SU-DHL-6 (cell line): ENCODE measurements at regions not wholly inside any gene's neighbourhood (a gene's known extent, or its start where the extent isn't known, plus 50 kb on each side); places are given as distances from the start of the nearest gene placed in this dataset.
"Not testable (repeated sequence)": the region's sequence is repeated elsewhere in the genome, so short reads cannot be mapped to it uniquely, and the experiment has no call there.

ENCODE experiments used
- H2AFZ ChIP-seq: fragments of 200-600 bp; sonication (generic); 2 replicates; pipeline ENCODE4 v1.6.1; 2014; ENCODE audit warnings: low read depth, mild to moderate bottlenecking, moderate library complexity, mixed read lengths, antibody characterized with exemption, low read length; ENCODE audit not compliant: severe bottlenecking
- H3F3A ChIP-seq: fragments of 200-600 bp; shearing (Covaris generic); 2 replicates; pipeline ENCODE4 v1.6.0; 2016; ENCODE audit warnings: antibody characterized with exemption, mild to moderate bottlenecking; ENCODE audit not compliant: insufficient read depth
- H3K27ac ChIP-seq: fragments of 200-600 bp; sonication (generic); 2 replicates; pipeline ENCODE4 v1.5.1; 2016; ENCODE audit warnings: low read depth, mild to moderate bottlenecking, low read length, moderate library complexity, mixed read lengths
- H3K27me3 ChIP-seq: fragments of 200-600 bp; sonication (generic), shearing (Covaris generic); 2 replicates; pipeline ENCODE4 v1.6.0; 2014; ENCODE audit warnings: mild to moderate bottlenecking, low read length
- H3K36me3 ChIP-seq: fragments of 200-600 bp; sonication (generic); 2 replicates; pipeline ENCODE4 v1.6.1; 2014; ENCODE audit warnings: mild to moderate bottlenecking, low read length, mixed read lengths
- H3K4me2 ChIP-seq: fragments of 300-600, 200-600 bp; shearing (Covaris generic), sonication (generic); 2 replicates; pipeline ENCODE4 v1.6.0; 2014; ENCODE audit warnings: low read length, low read depth, mild to moderate bottlenecking; ENCODE audit not compliant: poor library complexity, severe bottlenecking
- H3K4me3 ChIP-seq: fragments of 200-600 bp; sonication (generic); 2 replicates; pipeline ENCODE4 v1.5.1; 2014; ENCODE audit warnings: antibody characterized with exemption, low read length, mild to moderate bottlenecking, mixed read lengths; ENCODE audit not compliant: insufficient read depth, poor library complexity, severe bottlenecking
- H3K79me2 ChIP-seq: fragments of 200-600 bp; sonication (generic); 2 replicates; pipeline ENCODE4 v1.6.1; 2014; ENCODE audit warnings: mild to moderate bottlenecking, low read length, moderate library complexity; ENCODE audit not compliant: insufficient read depth
- H3K9ac ChIP-seq: fragments of 200-600 bp; sonication (generic); 2 replicates; pipeline ENCODE4 v1.7.0; 2014; ENCODE audit warnings: mild to moderate bottlenecking, low read length
- H3K9me2 ChIP-seq: fragments of 200-600 bp; sonication (generic); replicated peaks from 2 replicates; pipeline ENCODE4 v1.6.1; 2014; ENCODE audit warnings: low read length; ENCODE audit not compliant: insufficient read depth
- H3K9me3 ChIP-seq: fragments of 200-600 bp; sonication (generic); 2 replicates; pipeline ENCODE4 v1.6.1; 2014; ENCODE audit warnings: low read length, mixed read lengths; ENCODE audit not compliant: insufficient read depth
- H4K20me1 ChIP-seq: fragments of 200-600 bp; sonication (generic); 2 replicates; pipeline ENCODE4 v1.6.1; 2014; ENCODE audit warnings: low read depth, mild to moderate bottlenecking, antibody characterized with exemption, low read length, moderate library complexity, mixed read lengths

DNA sequence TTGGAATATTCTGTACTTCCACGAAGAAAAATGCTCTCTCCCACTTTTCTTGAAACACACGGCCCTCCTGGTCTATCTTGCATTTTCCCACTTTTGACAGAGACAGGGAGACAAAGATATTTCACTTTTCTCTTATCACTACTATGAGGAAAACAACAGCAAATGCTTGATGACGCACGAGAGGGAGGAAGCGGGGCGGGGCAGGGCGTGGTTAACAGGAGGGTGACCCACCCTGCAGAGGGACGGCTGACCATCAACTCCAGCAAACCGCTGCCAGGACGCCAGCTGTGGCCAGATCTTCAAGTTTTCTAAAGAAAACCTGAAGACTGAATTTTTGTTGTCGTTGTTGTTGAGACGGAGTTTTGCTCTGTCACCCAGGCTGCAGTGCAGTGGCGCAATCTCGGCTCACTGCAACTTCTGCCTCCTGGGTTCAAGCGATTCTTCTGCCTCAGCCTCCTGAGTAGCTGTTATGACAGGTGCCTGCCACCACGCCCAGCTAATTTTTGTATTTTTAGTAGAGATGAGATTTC, 63.8 kb downstream of the NSUN5 start:
- H3K36me3 ChIP-seq, H3K9ac ChIP-seq, H2AFZ ChIP-seq, H3K4me2 ChIP-seq, H3K4me3 ChIP-seq, H3K9me2 ChIP-seq, H3F3A ChIP-seq, H3K79me2 ChIP-seq, H3K27me3 ChIP-seq, H4K20me1 ChIP-seq, H3K9me3 ChIP-seq, H3K27ac ChIP-seq: not testable (repeated sequence)

- H3K4me3 ChIP-seq: not testable (repeated sequence)
Observed at GRCh38 chr7:73234994-73235717, 73.5 kb downstream of the NSUN5 start.

GRCh38 chr7:73225745-73226144, 82.9 kb downstream of the NSUN5 start:
- not testable (repeated sequence) for H3K4me3 ChIP-seq, H3K27ac ChIP-seq, H4K20me1 ChIP-seq, H2AFZ ChIP-seq, H3F3A ChIP-seq, H3K27me3 ChIP-seq, H3K79me2 ChIP-seq, H3K36me3 ChIP-seq, H3K9me2 ChIP-seq, H3K4me2 ChIP-seq, H3K9ac ChIP-seq, H3K9me3 ChIP-seq

More at GRCh38 chr7:73234994-73235717, 73.5 kb downstream of the NSUN5 start:
- not testable (repeated sequence) for H3K9me3 ChIP-seq, H3K27me3 ChIP-seq, H2AFZ ChIP-seq, H3K36me3 ChIP-seq, H3K9me2 ChIP-seq, H3F3A ChIP-seq, H4K20me1 ChIP-seq, H3K79me2 ChIP-seq, H3K9ac ChIP-seq, H3K27ac ChIP-seq
- peak overlapping the region; percentile 29 for H3K4me2 ChIP-seq

DNA sequence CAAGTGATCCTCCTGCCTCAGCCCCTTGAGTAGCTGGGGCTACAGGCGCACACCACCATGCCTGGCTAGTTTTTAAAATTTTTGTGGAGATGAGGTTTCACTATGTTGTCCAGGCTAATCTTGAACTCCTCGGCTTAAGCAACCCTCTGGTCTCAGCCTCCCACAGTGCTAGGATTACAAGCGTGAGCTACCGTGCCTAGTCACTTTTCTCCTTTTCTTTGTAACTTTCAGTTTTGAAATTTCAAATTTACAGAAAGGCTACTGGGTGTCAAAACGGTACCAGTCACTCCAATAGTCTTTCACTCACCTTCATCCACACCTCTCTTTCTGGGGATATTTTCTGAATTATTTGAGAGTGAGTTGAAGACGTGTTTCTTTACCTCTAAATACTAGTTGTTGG, 86.9 kb downstream of the NSUN5 start:
- H2AFZ ChIP-seq, H3K4me2 ChIP-seq, H3K9me2 ChIP-seq, H3K9me3 ChIP-seq, H3K27me3 ChIP-seq, H3K79me2 ChIP-seq, H3K9ac ChIP-seq, H3K4me3 ChIP-seq, H3K27ac ChIP-seq, H3F3A ChIP-seq, H3K36me3 ChIP-seq, H4K20me1 ChIP-seq: not testable (repeated sequence)

DNA sequence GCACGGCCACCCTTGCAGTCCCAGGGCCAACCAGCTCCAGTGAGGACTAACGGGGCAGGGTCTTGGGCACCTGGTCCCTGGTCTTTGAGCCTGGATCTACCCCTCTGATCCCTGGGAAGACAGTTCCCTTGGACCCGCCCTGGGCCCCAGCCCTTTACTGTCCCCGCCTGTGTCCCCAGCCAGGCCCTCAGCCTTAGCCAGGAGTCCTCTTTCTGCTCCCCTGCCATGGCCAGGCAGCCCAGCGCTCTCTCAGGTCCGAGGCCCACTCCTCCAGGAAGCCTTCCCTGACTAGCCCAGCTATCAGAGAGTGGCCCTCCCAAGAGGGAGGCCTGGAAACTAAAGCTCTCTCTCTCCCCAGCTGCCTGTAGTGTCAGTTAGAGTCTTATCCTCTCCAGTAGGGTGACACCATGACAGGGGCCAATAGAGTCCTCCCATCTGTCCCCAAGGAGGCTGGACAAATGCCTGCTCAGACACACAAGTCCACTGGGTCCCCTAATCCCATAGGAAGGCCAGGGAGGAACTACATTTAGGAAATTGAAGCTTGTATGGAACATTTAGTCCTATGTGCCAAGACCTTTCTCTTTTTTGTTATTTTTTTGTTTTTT, 87.8 kb downstream of the NSUN5 start:
- H3K4me2 ChIP-seq, H4K20me1 ChIP-seq, H3K79me2 ChIP-seq, H3K27ac ChIP-seq, H3K4me3 ChIP-seq, H3K9me2 ChIP-seq, H3K36me3 ChIP-seq, H3K9me3 ChIP-seq, H3F3A ChIP-seq, H3K27me3 ChIP-seq, H3K9ac ChIP-seq, H2AFZ ChIP-seq: not testable (repeated sequence)

DNA sequence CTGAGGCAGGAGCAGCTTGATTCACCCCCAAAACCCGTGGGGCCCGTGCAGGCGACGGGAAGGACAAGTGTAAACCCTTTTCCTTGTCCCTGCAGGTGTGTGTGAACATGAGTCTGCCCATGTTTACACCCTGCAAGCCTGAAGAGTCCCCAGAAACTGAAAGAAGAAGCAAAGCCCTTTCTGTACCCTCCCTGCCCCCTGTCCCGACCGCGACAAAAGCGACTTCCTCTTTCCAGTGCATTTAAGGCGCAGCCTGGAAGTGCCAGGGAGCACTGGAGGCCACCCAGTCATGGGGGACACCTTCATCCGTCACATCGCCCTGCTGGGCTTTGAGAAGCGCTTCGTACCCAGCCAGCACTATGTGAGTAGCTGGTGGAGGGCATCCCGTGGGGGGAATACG, 88.3 kb downstream of the NSUN5 start:
- not testable (repeated sequence) for H3K4me2 ChIP-seq, H3K36me3 ChIP-seq, H3F3A ChIP-seq, H2AFZ ChIP-seq, H3K9ac ChIP-seq, H3K4me3 ChIP-seq, H4K20me1 ChIP-seq, H3K9me3 ChIP-seq, H3K79me2 ChIP-seq, H3K27me3 ChIP-seq, H3K9me2 ChIP-seq, H3K27ac ChIP-seq

- H3K27me3 ChIP-seq: not testable (repeated sequence)
Observed at GRCh38 chr7:73218802-73219201, 89.8 kb downstream of the NSUN5 start.

DNA sequence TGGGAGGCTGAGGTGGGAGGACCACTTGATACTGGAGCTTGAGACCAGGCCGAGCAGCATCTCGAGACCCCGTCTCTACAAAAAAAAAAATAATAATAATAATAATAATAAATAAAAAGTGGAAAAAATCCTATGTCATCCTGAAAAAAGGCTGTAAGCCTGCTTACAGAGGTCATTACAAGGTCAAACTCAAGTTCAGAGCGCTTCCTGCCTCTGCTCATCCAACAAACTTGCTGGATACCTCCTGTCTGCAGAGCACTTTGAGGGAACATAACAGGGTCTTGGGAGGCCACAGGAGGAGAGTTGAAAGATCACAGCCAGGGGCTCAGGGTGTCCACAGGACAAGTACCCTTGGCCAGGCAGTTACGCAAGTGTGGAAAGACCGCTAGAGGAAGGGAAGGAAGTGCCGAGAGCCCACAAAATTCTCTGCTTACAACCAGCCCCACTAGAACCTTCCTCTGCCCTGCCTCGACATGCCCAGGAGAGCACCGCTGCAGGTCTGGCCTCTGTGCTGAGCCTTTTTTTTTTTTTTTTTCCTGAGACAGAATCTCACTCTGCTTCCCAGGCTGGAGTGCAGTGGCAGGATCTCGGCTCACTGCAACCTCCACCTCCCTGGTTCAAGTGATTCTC, 92.5 kb downstream of the NSUN5 start:
- not testable (repeated sequence) for H3K36me3 ChIP-seq, H3K27me3 ChIP-seq, H3K79me2 ChIP-seq, H3K4me2 ChIP-seq, H3K9me3 ChIP-seq, H3K27ac ChIP-seq, H2AFZ ChIP-seq, H3F3A ChIP-seq, H3K9me2 ChIP-seq, H4K20me1 ChIP-seq, H3K4me3 ChIP-seq, H3K9ac ChIP-seq

More at GRCh38 chr7:73218802-73219201, 89.8 kb downstream of the NSUN5 start:
- H4K20me1 ChIP-seq, H3K9me3 ChIP-seq, H3K9me2 ChIP-seq, H3K9ac ChIP-seq, H3K4me3 ChIP-seq, H3F3A ChIP-seq, H3K4me2 ChIP-seq, H2AFZ ChIP-seq, H3K27ac ChIP-seq, H3K79me2 ChIP-seq, H3K36me3 ChIP-seq: not testable (repeated sequence)
